ENCODE measurements at regions not wholly inside any gene's neighbourhood (a gene's known extent, or its start where the extent isn't known, plus 50 kb on each side); places are given as distances from the start of the nearest gene placed in this dataset.
"Not testable (repeated sequence)": the region's sequence is repeated elsewhere in the genome, so short reads cannot be mapped to it uniquely, and the experiment has no call there.

DNA sequence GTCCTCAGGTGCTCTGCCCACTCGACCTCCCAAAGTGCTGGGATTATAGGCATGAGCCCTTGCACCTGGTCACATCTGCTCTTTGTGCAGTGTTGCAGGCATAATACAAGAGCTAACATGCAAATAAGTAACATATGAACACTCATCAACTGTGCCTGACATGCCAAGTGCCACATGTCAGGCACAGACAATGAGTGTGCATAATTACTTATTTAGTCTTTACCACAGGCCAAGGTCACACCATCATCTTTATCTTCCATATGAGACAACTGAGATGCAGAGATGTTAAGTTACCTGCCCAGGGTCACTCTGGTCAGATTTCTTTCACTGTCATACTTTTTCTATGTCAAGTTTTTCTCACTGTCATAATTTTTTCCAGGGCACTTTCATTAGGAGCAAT, 126.1 kb downstream of the PPIAL4G start:
- DNase-seq (ENCODE audit: low spot score), result no peak

- no peak for DNase-seq (ENCODE audit: low spot score)
Observed at GRCh38 chr1:148355976-148356375, 127.1 kb downstream of the PPIAL4G start.

DNA sequence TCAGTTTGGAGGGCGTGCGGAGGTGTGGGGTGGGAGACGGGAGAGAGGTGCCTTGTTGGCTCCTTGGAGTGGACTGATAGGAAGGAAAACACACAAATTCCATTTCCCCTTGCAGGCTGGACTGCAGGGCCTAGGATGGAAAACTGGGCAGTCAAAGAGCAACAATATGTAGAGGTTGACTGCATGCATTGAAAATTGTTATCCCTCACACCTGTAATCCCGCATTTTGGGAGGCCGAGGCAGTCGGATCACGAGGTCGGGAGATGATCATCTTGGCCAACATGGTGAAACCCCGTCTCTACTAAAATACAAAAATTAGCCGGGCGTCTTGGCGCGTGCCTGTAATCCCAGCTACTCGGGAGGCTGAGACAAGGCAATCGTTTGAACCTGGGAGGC, 128.2 kb downstream of the PPIAL4G start:
- DNase-seq (ENCODE audit: low spot score), result no peak

- no peak for DNase-seq (ENCODE audit: low spot score)
Observed at GRCh38 chr1:148354284-148354912, 128.7 kb downstream of the PPIAL4G start.

GRCh38 chr1:148353461-148354283, 129.4 kb downstream of the PPIAL4G start:
- DNase-seq (ENCODE audit: low spot score), result peak; percentile 32

GRCh38 chr1:148352470-148353053, 130.5 kb downstream of the PPIAL4G start:
- no peak for DNase-seq (ENCODE audit: low spot score)

- no peak for DNase-seq (ENCODE audit: low spot score)
Observed at GRCh38 chr1:148347781-148348180, 135.3 kb downstream of the PPIAL4G start.

- DNase-seq (ENCODE audit: low spot score), result peak; percentile 42
Observed at GRCh38 chr1:148345659-148346151, 137.4 kb downstream of the PPIAL4G start.

GRCh38 chr1:148344651-148345050, 138.5 kb downstream of the PPIAL4G start:
- not testable (repeated sequence) for DNase-seq (ENCODE audit: low spot score)

- not testable (repeated sequence) for DNase-seq (ENCODE audit: low spot score)
Observed at GRCh38 chr1:148341729-148342128, 141.4 kb downstream of the PPIAL4G start.

DNA sequence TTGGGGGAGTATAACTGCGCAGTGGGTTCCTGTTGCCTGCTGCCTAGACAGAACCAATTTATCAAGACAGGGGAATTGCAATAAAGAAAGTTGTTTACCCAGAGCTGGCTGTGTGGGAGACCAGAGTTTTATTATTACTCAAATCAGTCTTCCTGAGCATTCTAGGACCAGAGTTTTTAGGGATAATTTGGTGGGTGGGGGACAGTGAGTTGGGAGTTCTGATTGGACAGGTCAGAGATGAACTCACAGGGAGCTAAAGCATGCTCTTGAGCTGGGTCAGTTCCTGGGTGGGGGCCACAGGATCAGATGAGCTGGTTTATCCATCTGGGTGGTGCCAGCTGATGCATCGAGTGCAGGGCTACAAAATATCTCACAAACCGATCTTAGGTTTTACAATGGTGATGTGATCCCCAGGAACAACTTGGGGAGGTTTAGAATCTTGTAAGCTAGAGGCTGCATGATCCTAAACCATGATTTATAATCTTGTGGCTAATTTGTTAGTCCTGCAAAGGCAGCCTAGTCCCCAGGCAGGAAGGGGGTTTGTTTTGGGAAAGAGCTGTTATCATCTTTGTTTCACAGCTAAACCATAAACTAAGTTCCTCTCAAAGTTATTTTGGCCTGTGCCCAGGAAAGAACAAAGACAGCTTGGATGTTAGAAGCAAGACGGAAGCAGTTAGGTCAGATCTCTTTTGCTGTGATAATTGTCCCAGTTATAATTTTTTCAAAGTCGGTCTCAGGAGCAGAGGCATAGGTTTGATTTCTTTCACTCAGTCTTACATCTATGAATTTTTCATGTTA, 146.8 kb downstream of the PPIAL4G start:
- DNase-seq (ENCODE audit: low spot score), result not testable (repeated sequence)

DNA sequence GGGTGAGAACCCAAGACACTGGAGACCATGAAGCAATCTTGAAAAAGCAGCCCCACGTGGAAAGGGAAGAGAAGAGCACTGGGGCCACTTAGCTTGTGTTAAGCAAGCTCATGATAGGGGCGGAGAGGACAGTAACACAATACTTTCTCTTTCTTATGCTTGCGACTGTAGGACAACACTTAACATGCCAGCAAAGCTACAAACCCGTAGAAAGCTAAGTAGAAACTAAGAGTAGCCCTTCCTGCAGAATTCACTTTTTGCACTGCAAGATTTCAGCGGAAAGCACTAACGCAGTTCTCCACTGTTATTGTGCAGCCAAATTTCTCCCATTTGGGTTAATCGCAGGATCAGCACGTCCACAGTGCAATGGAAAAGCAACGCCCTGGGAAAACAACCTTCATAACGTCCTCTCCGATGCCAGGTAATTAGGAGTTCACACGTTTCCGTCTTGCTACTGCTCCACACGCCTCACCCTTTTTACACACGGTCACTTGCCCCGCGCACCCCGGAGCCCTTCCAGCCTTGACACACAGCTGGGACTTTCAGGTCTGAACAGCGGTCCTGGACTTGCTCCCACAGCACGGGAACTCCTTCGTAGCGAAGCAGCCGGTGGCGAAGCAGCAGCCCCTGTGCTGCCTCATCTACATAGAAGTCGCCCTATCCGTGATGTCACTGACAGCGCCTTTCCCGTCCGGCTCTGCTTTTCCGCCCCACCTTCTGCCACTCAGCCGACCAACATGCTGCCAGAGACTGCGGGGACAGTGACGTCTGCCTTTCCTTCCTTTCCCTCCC, 148.6 kb downstream of the PPIAL4G start:
- DNase-seq (ENCODE audit: low spot score), result peak; percentile 97

DNA sequence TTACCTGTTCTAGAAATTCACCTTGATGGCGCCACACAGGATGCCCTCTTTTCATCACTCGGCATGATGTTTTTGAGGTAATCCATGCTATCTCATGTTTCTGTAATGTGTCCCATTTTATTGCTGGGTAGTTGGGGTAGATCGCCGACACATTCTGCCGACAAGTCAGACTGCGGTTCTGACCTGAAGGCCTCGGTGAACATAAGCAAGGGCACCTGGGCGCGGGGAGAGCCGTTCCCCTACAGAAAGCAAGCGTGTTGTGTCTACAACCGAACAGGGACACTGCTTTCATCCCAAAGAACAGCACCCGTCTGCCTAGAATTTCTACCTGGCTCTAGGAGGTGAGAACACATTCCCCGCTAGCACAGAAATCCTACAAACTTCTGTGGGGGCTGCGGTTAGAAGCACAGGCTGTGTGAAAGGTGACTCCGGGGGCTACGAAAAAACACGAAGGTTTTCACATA, 149.2 kb downstream of the PPIAL4G start:
- no peak for DNase-seq (ENCODE audit: low spot score)

- DNase-seq (ENCODE audit: low spot score), result no peak
Observed at GRCh38 chr1:148328884-148329283, 154.2 kb downstream of the PPIAL4G start.

DNA sequence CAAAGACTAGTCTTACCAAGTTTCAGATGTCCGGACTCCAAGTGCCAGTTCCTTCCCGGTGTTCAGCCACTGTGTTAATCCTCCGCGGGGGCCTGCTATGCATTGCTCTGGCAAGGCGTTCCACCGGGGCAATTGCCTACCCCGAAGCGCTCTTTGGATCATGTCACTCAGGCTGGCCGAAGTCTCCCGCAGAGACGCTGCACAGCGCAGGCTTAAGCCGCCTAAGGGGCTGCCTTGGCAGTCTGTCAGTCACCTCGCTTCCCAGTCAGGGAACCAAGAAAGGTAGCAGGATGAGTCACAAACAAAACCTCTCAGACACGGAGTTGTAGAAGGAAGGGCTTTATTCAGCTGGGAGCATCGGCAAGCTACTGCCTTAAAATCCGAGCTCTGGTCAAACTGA, 158.1 kb downstream of the PPIAL4G start:
- not testable (repeated sequence) for DNase-seq (ENCODE audit: low spot score)

- not testable (repeated sequence) for DNase-seq (ENCODE audit: low spot score)
Observed at GRCh38 chr1:148324465-148324864, 158.6 kb downstream of the PPIAL4G start.

GRCh38 chr1:148320079-148320478, 163.0 kb downstream of the PPIAL4G start:
- DNase-seq (ENCODE audit: low spot score), result not testable (repeated sequence)

DNA sequence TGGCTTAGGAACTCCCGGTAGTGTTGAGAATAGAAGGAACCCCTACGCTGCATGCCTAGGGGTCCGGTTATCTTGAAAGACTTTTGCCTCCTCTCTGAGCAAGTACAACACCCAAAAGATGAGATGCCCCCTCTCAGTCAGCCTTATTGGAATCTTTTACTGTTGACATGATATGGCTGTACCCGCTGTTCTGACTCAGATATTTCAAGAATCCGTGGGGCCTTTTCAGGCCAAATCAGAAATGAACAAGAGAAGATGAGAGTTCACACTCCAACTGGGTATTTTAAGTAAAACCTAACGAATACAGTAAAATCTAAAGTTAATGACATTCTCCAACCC, 164.2 kb downstream of the PPIAL4G start:
- no peak for DNase-seq (ENCODE audit: low spot score)

DNA sequence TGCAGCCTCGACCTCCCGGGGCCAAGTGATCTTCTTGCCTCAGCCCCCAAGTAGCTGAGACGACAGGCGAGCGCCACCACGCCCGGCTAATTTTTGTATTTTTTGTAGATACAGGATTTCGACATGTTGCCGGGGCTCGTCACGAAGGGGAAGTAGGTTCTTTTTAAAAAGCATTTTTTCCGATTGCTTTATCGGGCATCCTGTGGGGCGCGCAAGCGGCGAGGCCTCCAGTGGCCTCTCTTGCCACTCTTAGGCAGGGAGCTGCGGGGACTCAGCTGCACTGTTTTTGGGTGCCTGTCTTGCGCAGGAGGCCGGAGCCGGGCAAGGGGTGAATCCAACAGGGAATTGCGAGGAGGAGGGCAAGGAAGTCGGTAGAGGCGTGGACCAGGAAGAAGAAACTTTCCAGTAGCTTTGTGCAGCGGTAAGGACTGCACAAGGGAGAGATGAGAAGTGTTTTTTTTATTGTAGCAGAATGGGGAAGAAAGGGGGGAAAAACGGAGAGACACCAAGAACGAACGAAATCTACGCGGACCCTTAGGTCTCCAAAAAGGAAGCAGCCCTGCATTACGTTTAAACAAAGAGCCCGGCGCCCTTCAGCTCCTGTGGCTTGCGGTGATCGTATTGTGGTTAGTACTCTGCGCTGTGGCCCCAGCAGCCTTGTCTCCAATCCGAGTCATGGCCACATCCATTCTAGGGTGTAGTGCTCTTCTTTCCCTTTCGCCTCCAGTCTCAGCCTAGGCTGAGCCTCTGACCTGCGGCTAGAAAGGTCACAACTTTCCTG, 164.8 kb downstream of the PPIAL4G start:
- no peak for DNase-seq (ENCODE audit: low spot score)

Measured in HT-29 (cell line).